Mesothelial cell of epicardium (in vitro differentiated cells): ENCODE measurements at regions not wholly inside any gene's neighbourhood (a gene's known extent, or its start where the extent isn't known, plus 50 kb on each side); places are given as distances from the start of the nearest gene placed in this dataset.

Experiments
- DNase-seq, 2 experiments: peaks; one replicate each; pipeline ENCODE4 v3.0.0; 2021; ENCODE audit warnings: low spot score in 2 of 2; ENCODE audit not compliant: unreplicated experiment in 2 of 2
- H3K27ac Mint-ChIP-seq: 2 replicates; pipeline ENCODE4 v1.8.0; 2021; ENCODE audit warnings: mixed read lengths
- H3K27me3 Mint-ChIP-seq: 2 replicates; pipeline ENCODE4 v1.8.0; 2021; ENCODE audit warnings: low read depth, mixed read lengths
- H3K36me3 Mint-ChIP-seq: 2 replicates; pipeline ENCODE4 v1.8.0; 2021; ENCODE audit warnings: mixed read lengths
- H3K4me1 Mint-ChIP-seq: 2 replicates; pipeline ENCODE4 v1.8.0; 2021; ENCODE audit warnings: mixed read lengths
- H3K4me3 Mint-ChIP-seq: 2 replicates; pipeline ENCODE4 v1.8.0; 2021; ENCODE audit warnings: mild to moderate bottlenecking, moderate library complexity, mixed read lengths
- H3K9me3 Mint-ChIP-seq: 2 replicates; pipeline ENCODE4 v1.8.0; 2021; ENCODE audit warnings: mixed read lengths
- TF ChIP-seq, protein P1 (sequence below): fragments of 200-600 bp; sonication (generic); IDR thresholded peaks from one replicate; pipeline ENCODE4 v1.5.0; 2021; ENCODE audit warnings: antibody characterized with exemption; ENCODE audit not compliant: unreplicated experiment

DNA sequence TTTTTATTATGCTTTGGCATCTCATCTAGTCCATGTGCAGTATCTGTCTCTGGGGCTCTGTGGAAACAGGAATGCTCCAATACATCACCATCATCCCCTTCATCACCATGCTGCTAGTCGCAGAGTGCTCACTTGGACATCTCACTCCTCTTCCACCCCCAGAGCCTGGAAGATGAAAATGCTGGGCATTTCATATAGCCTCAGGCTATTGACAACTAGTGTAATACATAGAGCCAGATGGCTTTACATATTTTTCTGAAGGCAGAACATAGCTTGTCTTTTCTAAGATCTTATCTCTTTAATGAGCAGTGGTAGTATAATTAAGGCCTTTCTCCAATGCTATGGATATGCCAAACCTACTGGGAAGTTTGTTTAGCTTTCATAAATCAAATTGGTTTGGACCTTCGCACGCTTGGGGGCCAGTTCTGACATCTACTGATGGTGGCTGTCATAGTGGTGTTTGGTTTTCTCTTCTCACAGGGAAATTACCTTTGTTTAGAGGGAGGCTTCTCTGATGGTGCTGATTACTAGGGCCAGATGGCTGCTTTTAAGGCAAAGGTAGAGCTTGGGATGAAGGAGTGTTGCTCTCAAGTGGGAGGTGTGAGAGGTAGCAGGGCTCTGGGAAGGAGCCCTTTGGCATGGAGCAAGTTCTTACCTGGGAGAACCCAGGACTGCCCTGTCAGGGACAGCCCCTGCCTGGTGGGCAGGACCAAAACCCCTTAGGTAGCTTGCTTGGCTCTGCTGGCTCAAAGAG, 63.1 kb upstream of the CXCL14 start:
- DNase-seq, result peak in 1 of 2 experiments; percentile 33
- H3K36me3 Mint-ChIP-seq, result peaks cover 4% of the 10 kb centered on the region
- H3K27ac Mint-ChIP-seq, result peak overlapping the region; percentile 14
- no peak overlapping the region for H3K4me3 Mint-ChIP-seq
- peaks cover 20% of the 10 kb centered on the region for H3K9me3 Mint-ChIP-seq
- TF ChIP-seq, protein P1, sequence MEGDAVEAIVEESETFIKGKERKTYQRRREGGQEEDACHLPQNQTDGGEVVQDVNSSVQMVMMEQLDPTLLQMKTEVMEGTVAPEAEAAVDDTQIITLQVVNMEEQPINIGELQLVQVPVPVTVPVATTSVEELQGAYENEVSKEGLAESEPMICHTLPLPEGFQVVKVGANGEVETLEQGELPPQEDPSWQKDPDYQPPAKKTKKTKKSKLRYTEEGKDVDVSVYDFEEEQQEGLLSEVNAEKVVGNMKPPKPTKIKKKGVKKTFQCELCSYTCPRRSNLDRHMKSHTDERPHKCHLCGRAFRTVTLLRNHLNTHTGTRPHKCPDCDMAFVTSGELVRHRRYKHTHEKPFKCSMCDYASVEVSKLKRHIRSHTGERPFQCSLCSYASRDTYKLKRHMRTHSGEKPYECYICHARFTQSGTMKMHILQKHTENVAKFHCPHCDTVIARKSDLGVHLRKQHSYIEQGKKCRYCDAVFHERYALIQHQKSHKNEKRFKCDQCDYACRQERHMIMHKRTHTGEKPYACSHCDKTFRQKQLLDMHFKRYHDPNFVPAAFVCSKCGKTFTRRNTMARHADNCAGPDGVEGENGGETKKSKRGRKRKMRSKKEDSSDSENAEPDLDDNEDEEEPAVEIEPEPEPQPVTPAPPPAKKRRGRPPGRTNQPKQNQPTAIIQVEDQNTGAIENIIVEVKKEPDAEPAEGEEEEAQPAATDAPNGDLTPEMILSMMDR, result no peak
- H3K4me1 Mint-ChIP-seq, result peaks cover 46% of the 10 kb centered on the region
- peaks cover 3% of the 10 kb centered on the region for H3K27me3 Mint-ChIP-seq

DNA sequence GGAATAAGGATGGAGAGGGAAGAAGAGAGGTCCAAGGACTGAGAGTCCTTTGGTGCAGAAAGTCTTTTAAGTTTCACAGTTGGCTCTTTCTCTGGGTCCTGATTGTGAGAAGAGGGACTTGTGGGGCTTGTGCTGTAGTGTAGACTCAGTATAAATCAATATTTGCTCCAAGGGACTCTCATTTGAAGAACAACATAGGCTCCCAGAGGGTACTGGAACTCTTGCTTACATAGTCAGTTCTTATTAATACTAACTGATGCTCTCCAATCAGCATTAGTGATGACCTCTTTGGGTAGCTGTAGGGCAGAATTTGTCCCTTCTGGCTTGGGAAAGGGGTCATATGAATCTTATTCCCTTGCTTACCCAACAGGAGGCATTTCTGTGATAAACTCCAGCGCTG, 62.5 kb upstream of the CXCL14 start:
- peaks cover 5% of the 10 kb centered on the region for H3K27me3 Mint-ChIP-seq
- TF ChIP-seq, protein P1, result no peak

DNA sequence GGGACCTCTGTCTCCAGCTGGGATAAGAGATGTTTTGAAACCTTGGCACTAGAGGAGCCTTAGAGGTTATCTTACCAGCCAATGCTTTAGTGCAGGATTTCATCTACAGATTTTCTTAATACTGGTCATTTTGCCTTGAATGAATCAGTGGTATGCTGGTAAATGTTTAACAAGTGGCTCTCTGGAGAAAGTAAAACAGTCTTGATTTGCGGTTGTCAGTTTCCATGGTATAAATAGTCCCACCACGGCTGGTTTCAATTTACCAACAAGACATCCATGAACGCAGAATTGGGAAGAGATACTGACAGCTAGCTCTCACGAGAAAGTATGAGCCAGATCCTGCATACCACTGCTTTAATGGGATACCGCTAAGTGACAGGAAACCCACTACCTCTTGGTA, 56.7 kb upstream of the CXCL14 start:
- Mint-ChIP-seq H3K36me3 (peaks cover 4% of the 10 kb centered on the region), H3K4me3 (no peak overlapping the region), H3K27ac (no peak overlapping the region), H3K9me3 (peaks cover 20% of the 10 kb centered on the region), H3K4me1 (peaks cover 12% of the 10 kb centered on the region), H3K27me3 (peaks cover 5% of the 10 kb centered on the region)
- DNase-seq, result no peak
- TF ChIP-seq, protein P1, result no peak

More for the DNA sequence above, 62.5 kb upstream of the CXCL14 start:
- DNase-seq, result no peak
- H3K4me3 Mint-ChIP-seq, result no peak overlapping the region
- peaks cover 20% of the 10 kb centered on the region for H3K9me3 Mint-ChIP-seq
- H3K36me3 Mint-ChIP-seq, result peaks cover 4% of the 10 kb centered on the region
- no peak overlapping the region for H3K27ac Mint-ChIP-seq
- peaks cover 46% of the 10 kb centered on the region for H3K4me1 Mint-ChIP-seq

DNA sequence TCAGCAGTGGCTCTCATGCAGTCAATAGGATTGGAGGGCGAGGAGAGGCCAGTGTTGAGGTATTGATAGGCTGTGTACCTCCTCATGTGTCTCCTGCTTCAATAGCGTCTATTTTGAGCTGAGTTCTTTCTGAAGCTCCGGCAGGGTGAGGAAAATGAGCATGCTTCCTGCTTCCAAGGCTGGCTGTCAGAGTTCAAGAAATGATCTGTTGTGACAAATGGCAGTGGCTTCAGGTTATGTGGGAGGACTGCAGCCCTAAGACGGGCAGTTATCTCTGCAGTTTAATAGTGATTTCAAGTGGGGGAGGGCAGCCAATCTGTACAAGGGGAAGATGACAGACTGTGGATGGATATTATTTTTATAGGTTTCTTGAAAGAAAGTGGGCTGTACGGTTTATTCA, 54.0 kb upstream of the CXCL14 start:
- DNase-seq, result peak in 1 of 2 experiments; percentile 22
- H3K9me3 Mint-ChIP-seq, result no peaks in the 10 kb centered on the region

DNA sequence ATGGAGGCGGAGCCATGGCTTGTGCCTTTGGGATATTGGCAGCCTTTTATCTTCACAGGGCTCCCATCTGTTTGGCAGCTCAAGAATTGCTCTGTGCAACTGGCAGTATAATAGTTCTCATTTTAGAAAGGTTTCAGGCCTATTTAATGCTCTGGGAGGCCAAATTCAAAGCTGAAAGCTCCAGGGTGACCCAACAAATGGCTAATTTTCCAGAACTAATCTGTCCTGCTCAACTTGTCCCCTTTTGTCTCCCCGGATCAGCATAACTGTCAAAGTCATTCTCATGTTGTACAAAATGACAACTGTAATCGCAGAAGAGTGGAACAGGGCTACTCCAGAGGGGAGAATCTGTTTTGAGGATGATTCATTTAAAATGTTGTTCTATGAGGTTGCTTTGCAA, 52.6 kb upstream of the CXCL14 start:
- DNase-seq, result no peak
- no peak overlapping the region for H3K4me3 Mint-ChIP-seq
- no peaks in the 10 kb centered on the region for H3K27me3 Mint-ChIP-seq
- peaks cover 14% of the 10 kb centered on the region for H3K4me1 Mint-ChIP-seq
- H3K27ac Mint-ChIP-seq, result no peak overlapping the region
- TF ChIP-seq, protein P1, result no peak
- no peaks in the 10 kb centered on the region for H3K36me3 Mint-ChIP-seq
- no peaks in the 10 kb centered on the region for H3K9me3 Mint-ChIP-seq

More for the DNA sequence above, 54.0 kb upstream of the CXCL14 start:
- H3K4me1 Mint-ChIP-seq, result peaks cover 12% of the 10 kb centered on the region
- H3K36me3 Mint-ChIP-seq, result no peaks in the 10 kb centered on the region
- TF ChIP-seq, protein P1, result no peak
- H3K27me3 Mint-ChIP-seq, result peaks cover 5% of the 10 kb centered on the region
- H3K27ac Mint-ChIP-seq, result no peak overlapping the region
- no peak overlapping the region for H3K4me3 Mint-ChIP-seq
